NCI-H146 treated with DMSO at 0.1 percent for 48 hours (cell line): ENCODE measurements at regions not wholly inside any gene's neighbourhood (a gene's known extent, or its start where the extent isn't known, plus 50 kb on each side); places are given as distances from the start of the nearest gene placed in this dataset.
"Not testable (repeated sequence)": the region's sequence is repeated elsewhere in the genome, so short reads cannot be mapped to it uniquely, and the experiment has no call there.

Source experiments
- DNase-seq: peaks from one replicate; lab custom pipeline; 2025; ENCODE audit not compliant: unreplicated experiment; lab: John Stamatoyannopoulos, UW

DNA sequence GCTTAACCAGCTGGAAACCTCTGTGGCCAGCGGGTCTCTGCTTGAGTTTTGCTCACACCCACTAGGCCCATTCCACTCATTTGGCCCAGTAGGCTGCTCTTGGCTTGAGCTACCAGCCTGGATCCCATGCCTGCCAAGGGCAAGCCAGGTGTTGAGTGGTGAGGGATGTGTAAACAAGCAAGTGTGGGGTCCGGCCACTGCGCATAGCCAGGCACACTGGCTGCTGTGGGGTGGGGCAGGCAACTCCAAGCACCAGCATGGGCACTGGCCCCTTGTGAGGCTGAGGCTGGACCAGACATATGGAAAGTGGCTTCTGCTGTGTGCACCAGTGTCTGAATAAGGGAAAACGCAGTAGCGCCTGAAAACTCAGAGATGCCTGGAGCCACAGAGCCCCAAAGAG is 732.7 kb downstream of the NR4A2 start:
- no peak for DNase-seq

DNA sequence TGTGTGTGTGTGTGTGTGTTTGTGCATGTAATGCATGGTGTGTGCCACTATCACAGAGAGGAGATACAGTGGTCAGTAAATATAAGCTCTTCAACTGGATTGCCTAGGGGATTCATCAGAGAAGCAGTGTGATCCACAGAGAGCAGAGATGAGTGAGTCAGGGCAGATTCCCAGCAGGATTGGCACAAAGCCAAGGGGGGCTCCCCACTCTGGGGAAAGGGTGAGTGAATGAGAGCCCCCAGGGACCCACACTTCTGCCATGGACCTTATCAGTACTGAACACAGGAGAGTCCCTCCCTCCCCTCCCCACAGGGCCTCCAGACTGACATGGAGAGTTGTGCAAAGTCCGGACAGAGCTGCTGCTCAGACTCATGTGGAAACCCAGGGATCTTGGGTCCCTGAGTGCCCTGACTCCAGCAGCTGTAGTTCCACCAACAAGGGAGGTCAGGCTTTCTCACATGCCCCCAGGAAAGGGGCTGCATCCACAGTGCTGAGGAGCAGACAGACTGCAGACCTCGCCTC is 748.8 kb downstream of the NR4A2 start:
- DNase-seq = no peak

DNA sequence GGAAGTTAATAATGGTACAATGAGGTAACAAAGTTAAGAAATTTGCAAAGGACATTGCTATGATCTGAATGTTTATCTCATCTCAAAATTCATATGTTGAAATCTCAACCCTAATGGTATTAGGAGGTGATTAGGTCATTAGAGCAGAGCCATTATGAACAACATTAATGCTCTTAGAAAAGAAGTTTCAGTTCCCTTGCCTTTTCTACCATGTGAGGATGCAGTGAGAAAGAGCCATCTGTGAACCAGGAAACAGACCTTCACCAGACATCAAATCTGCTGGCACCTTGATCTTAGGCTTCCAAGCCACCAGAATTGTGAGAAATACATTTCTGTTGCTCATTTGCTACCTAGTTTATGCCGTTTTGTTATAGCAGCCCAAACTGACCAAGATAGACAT is 757.6 kb downstream of the NR4A2 start:
- DNase-seq = no peak

DNA sequence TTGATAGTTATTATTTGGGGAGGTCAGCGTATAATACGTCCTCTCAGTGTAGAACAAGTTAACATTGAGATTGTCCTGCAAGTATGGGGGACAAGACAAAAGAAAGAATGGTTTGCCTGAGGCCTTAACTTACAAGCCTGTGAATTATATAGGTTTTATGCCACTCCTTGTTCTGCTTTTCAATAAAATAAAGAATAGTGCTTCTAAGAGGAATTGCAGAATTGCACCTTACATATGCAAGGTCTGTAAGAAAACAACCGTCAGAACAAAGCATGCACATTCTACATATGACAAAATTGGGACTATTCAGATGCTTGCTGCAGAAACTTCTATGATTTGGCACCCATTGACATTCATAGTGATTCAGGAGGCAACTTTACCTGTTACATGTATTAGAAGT is 785.0 kb downstream of the NR4A2 start:
- DNase-seq = no peak

DNA sequence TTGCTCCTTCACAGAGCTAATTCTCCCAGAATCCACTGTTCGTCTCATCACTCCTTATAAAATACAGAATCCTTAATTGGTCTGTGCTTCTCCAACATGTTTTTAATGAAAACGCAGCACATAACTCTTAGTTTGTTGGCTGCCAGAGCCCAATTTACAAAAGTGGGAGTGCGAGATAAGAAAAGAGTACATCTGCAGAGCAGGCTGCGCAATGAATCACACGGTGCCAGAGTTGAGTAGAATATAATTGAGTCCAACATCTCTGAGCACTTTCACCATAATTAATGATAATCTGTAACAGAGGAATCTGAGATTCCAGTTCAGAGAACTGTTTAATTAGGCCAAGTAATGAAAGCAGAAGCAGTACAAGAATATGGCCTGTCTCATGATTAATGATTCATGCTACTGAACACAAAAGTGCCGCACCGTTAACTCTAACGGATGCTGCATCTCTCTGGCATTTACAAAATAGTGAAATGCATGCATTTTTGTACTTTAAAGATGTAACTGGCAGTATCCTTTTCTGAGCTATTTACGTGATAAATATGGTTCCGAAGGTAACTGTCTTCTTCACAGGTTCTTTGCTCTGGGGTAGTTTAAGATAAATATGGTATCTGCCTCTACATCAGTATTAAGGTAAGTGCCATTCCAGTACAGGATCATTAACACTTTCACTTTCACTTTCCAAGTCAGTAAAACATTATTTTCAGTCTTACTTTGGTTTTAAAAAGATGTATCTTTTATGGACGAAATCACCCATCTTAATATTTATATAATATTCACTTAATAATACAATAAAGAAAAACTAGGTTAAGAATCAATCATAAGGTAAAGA is 785.6 kb downstream of the NR4A2 start:
- no peak for DNase-seq

DNA sequence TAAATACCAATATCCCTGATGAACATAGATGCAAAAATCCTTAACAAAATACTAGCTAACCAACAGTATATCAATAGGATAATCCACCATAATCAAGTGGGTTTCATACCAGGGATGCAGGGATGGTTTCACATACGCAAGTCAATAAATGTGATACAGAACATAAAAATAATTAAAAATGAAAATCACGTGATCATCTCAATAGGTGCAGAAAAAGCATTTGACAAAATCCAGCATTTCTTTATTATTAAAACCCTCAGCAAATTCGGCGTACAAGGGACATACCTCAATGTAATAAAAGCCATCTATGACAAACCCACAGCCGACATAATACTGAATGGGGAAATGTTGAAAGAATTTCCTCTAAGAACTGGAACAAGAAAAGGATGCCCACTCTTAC is 793.5 kb downstream of the NR4A2 start:
- DNase-seq = not testable (repeated sequence)

DNA sequence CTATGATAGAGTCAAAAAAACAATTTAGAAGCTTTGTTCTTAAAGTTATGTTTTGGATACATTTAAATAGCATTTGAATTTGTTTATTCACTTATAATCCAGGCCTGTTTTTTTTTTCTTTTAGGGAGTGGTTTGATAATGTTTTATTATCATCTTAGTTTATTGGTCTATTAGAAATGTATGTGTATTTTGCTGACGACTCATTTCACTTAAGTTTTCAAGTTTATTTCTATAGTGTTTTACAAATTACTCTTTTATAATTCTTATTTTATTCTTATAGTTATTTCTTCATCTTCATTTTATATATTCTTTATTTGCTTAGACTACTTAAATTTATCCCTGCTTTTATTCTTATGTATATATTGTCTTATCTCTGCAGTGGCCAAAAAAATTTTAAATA is 804.5 kb downstream of the NR4A2 start:
- no peak for DNase-seq

DNA sequence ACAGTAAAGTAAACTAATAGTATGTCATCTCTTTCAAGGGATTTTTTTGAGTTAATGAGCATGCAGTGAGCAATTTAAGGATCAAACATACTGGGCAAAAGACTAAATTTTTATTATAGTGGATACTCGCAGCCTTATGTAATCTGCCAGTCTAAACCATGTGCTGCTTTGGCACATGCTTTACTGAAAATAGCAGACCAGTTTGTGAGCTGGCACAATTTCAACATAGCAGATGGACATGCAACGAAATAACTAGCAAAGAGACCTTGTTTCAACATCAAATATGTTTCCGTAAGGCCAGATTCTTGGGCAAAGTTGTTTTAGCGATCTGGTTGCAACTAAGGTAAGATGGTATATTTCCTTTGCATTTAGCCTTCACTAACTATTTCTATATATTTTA is 807.3 kb downstream of the NR4A2 start:
- DNase-seq = no peak

DNA sequence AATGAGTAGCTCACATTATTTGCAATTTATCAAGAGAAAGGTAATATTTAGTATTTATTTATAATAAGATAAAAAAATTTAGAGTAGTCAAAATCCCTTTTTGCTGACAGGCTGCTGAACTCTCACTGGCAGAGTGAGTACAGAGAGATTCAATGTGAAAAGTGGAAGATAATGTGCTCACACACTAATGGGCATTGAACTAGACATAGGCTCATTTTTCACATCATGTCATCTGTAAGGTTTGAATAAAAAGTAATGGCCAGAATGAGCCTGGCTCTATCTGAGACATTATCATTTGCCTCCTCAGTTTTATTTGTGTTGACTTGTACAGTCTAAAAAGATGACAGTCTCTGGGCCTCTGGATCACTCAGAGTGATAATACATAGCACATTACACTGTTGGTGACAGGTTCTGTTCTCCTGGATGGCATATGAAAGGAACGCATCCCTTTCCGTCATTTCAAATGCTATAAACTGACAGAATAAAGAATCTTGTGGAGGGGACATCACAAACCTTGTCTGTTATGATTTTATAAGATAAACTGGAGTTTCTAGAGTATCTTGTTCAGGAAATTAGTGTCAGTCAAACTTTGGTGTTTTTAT is 812.9 kb downstream of the NR4A2 start:
- no peak for DNase-seq

DNA sequence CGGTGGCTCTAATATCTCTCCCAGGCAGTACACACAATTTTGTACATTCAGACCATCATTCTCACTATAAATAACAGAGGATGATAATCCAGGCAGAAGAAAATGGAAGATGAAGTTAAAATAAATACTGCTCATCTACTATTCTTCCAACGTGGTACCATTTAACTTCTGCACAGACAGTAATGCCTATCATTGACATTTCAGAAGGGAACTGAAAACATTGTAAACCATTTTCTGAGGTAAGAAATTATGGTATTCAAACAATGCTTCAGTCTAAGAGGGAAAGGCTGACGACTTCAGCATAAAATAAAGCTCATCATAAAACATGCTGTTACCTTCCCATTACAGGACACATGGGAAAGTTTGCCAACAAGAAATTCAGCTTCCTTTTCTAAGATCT is 814.4 kb downstream of the NR4A2 start:
- no peak for DNase-seq

DNA sequence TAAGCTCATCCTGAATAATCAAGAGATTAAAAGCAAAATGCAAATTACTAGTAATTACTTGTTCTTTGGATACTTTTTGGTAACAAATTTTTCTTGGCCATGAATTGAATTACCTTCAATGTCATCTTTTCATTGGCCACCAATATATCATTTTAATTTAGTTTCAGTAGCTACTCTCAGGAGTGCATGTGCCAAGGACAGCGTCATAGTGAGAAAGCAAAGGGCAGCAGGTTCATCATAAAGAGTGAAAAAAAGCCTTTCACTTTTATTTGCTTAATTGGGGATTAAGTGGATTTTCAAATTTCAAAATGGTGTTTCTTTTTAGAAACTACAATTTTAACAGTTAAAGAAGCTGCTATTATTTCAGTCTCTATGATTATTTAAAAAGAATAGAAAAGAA is 815.2 kb downstream of the NR4A2 start:
- no peak for DNase-seq

DNA sequence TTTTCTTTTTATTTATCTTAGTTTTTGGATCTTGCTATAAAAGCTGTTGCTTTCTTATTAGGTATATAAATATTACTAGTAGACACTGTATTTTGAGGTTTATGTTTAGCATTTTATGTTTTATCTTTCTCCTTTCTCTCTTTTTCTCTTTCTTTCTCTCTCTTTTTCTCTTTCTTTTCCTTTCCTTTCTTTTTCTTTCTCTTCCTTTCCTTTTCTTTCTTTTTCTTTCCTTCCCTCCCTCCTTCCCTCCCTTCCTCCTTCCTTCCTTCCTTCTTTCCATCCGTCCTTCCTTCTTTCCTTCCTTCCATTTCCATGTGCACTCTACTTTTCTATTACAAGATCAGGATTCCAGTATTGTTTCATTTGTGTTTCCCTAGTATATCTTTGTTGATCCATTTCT is 814.8 kb downstream of the KCNJ3 start:
- no peak for DNase-seq

DNA sequence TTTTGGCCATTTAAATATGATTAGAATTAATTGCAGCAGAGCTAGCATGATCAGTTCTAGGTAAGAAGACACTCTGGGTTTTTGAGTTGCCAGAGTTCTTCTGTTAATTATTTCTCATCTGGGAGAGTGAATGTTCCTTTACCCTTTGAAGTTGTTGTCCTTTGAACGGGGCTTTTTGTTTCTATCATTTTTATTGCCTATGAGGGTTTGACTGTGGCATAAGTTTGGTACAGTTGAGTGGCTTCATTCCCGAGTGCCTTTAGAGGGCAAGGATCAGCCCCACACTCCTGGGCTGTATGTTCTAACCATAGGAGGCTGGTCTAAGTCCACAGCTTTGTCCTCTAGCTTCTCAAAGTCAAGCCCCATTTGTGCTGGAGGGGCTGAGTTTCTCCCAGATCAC is 804.3 kb downstream of the KCNJ3 start:
- DNase-seq = no peak

DNA sequence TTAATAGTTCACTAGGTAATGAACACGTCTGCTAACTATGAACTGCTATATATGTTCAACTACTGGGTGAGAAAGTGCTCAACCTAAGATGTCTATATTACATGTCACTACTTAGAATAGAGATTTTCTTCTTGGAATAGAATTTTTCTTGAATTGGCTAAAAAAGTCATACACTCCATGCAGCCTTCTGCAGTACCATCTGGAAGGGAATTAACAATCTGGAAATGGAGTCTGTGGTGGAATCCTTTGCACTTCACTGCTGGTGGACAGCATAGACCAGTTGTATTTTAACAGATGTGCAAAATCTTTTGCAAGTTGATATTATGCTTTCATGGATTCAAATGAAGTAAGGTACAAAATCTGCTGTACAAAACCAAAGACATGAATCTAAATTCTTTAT is 799.6 kb downstream of the KCNJ3 start:
- no peak for DNase-seq

DNA sequence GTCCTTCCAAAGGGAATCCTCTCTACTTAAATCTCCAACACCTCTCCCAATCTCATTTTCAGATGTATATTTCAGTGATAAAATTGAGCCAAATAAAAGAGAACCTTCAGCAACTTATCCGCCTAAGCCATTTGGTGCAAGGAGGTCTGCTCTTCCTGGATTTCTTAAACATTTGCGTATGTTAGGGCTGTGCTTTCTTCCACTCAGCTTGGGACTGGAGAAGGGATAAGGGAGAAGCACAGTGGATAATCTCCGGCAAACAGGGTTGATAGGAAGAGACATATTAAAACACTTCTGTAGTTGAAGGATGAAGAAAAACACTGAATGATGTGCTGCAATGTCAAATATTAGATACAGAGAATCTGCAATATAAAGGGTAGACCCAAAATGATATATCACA is 796.2 kb downstream of the KCNJ3 start:
- no peak for DNase-seq

DNA sequence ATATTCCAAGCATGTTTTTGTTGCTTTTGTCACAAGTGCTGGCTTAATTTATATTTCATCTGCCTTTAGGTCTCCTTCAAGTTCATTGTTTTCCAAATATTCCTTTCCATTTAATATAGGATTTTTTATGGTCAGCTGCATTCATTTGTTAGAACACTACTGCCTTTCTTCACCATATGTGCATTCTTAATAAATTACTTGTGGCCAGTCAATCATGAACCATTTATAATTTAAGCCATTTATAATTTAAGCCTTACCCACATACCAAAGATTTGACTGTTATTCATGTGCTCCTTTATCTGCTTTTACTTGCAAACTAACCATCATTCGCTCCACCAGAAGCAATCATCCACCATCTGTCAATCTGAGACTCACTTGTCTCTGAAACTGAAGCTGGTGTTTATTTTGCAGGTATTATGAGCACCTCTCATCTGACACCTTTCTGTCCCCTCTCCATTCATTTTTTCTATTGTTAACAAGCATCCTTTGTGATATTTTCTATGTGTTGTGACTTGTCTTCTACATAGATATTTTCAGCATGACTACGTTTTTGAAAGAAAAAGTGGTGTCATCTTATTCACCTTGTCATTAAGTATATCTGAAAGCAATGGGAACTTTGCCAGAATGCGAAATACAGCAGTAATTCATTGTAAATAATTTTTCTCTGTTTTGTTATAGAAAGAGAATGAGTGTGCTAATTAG is 786.8 kb downstream of the KCNJ3 start:
- peak; percentile 40 for DNase-seq

DNA sequence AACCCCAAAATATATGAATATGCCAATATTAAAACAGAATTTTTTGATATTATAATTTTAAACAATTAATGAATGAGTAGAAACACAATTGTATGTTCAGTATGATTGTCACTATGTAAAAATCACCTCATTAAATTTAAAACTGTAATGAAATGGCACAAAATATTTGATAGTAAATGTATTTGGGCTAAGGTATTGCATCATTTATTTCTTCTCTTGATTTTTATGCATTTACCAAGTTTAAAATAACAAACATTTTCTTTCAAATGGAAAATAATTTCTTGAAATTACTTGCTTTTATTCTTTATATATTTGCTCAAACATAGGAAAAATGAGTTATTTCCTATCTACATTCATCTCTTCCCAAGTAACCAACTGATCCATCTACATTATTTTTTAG is 782.6 kb downstream of the KCNJ3 start:
- DNase-seq = no peak

DNA sequence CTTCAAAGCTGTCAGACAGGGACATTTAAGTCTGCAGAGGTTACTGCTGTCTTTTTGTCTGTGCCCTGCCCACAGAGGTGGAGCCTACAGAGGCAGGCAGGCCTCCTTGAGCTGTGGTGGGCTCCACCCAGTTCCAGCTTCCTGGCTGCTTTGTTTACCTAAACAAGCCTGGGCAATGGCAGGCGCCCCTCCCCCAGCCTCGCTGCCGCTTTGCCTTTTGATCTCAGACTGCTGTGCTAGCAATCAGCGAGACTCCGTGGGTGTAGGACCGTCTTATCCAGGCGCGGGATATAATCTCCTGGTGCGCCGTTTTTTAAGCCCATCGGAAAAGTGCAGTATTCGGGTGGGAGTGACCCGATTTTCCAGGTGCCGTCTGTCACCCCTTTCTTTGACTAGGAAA is 773.5 kb downstream of the KCNJ3 start:
- not testable (repeated sequence) for DNase-seq

DNA sequence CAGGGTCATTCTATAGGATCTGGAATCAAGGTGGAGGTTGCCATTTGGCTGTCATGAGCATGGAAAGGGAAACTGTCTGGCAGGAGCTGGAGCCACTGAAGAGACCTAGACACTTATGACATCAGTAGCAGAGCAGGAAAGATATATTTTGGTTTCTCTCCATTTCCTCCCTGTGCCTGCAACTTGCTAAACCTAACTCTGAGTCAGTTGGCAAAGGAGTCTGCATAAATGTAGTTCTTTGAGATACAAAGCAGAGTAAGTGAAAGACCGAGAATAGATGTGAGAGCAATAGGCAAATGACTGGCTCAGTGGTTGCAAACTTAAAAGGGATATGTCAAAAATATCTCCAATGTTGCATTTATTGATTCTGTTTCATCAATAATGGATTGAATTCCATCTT is 757.7 kb downstream of the KCNJ3 start:
- no peak for DNase-seq

DNA sequence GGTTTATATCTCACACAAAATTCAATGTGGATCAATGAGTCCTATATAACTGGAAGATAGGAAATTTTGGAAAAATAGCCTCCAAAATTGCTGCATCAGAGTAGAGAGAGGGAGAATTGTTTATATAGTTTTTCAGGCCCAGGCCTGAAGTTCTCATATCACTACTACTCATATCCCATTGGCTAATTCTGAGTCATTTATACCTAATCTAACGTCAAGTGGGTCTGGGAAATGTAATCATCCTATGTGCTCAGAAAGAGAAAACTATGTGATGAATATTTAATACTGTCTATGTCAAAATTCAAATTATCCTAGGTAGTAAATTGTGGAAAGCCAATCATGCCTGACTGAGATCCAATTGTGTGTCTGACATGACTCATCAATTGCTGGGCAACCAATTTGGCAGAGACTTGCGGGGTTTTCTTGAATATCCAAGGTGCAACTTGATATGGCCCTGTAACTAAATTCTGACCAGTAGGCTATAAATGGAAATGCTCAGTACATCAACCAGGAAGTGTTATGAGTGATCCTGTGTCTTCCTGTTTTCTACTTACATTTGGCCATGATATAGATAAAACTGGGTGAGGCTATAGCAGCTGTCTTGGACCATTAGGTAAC is 744.4 kb downstream of the KCNJ3 start:
- DNase-seq = no peak

DNA sequence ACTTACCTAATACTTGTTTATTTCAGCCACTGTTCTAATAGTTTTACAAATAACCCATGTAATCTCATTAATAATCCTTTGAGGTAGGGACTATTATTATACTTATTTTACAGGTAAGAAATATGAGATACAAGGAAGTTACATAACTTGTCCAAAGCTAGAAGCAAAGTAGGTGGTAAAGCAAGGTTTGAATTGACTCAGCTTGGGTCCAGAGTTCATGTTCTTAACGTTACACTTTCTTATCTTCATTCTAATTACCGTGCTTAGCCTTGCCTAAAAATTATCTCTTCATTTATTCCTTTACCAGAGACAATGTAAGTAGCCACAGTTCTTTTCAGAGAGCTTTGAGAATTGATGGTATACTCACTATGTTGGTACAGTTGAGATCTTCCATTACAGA is 743.6 kb downstream of the KCNJ3 start:
- no peak for DNase-seq
